PC-9 (cell line): ENCODE measurements at regions not wholly inside any gene's neighbourhood (a gene's known extent, or its start where the extent isn't known, plus 50 kb on each side); places are given as distances from the start of the nearest gene placed in this dataset.

Experiments
- BruUV-seq: library from RNA; stranded (reverse); fragments of 400-500 nt; replicated peaks from 2 replicates; lab custom pipeline; 2021; lab: Mats Ljungman, UMichigan
- CTCF ChIA-PET: fragments of 300-600 bp; sonication (Branson Sonifier 250); formaldehyde crosslinking; loops from one replicate; lab custom pipeline; 2022; ENCODE audit warnings: antibody characterized with exemption; lab: Charles Lee
- POLR2A ChIA-PET: fragments of 300-600 bp; sonication (Branson Sonifier 250); formaldehyde crosslinking; loops from one replicate; lab custom pipeline; 2022; ENCODE audit warnings: antibody characterized with exemption; ENCODE audit not compliant: unreplicated experiment; lab: Charles Lee
- DNase-seq, 2 experiments: peaks; one replicate each; pipeline versions ENCODE4 v3.0.0 to v3.0.0-alpha.2; 2015 to 2022; ENCODE audit warnings: mixed read lengths in 1 of 2
- H2AFZ ChIP-seq: fragments of 200-600 bp; sonication (generic); 2 replicates; pipeline ENCODE4 v1.8.1; 2017; ENCODE audit warnings: antibody characterized with exemption
- H3F3A ChIP-seq: fragments of 200-600 bp; sonication (generic); 2 replicates; pipeline ENCODE4 v1.8.1; 2017; ENCODE audit warnings: antibody characterized with exemption, mild to moderate bottlenecking, low read depth; ENCODE audit not compliant: insufficient read depth
- H3K27ac ChIP-seq: fragments of 200-600 bp; sonication (generic); 2 replicates; pipeline ENCODE4 v1.6.1; 2016; ENCODE audit warnings: mixed run types
- H3K27me3 ChIP-seq: fragments of 200-600 bp; sonication (generic); 2 replicates; pipeline ENCODE4 v1.6.1; 2016; ENCODE audit warnings: low read depth, mixed run types; ENCODE audit not compliant: insufficient read depth
- H3K36me3 ChIP-seq: fragments of 200-600 bp; sonication (generic); 2 replicates; pipeline ENCODE4 v1.6.1; 2016; ENCODE audit warnings: low read depth, mixed run types
- H3K4me1 ChIP-seq: fragments of 200-600 bp; sonication (generic); replicated peaks from 2 replicates; pipeline ENCODE4 v1.6.1; 2016; ENCODE audit warnings: mixed run types; ENCODE audit not compliant: insufficient read depth
- H3K4me2 ChIP-seq: fragments of 200-600 bp; sonication (generic); 2 replicates; pipeline ENCODE4 v1.6.1; 2017; ENCODE audit warnings: mixed run types
- H3K4me3 ChIP-seq: fragments of 200-600 bp; sonication (generic); 2 replicates; pipeline ENCODE4 v1.6.1; 2016; ENCODE audit warnings: mixed run types
- H3K79me2 ChIP-seq: fragments of 200-600 bp; sonication (generic); 2 replicates; pipeline ENCODE4 v1.6.1; 2017; ENCODE audit warnings: low read depth, mixed run types
- H3K9me2 ChIP-seq: fragments of 200-600 bp; sonication (generic); 2 replicates; pipeline ENCODE4 v1.8.1; 2017; ENCODE audit warnings: mild to moderate bottlenecking; ENCODE audit not compliant: insufficient read depth
- H3K9me3 ChIP-seq: fragments of 200-600 bp; sonication (generic); 2 replicates; pipeline ENCODE4 v1.8.1; 2016; ENCODE audit warnings: low read depth; ENCODE audit not compliant: insufficient read depth
- H4K20me1 ChIP-seq: fragments of 200-600 bp; sonication (generic); 2 replicates; pipeline ENCODE4 v1.8.1; 2017; ENCODE audit not compliant: insufficient read depth
- EZH2 ChIP-seq: fragments of 200-600 bp; sonication (generic); IDR thresholded peaks from 2 replicates; pipeline ENCODE4 v1.8.0; 2017; ENCODE audit warnings: antibody characterized with exemption, low read depth
- intact Hi-C: fragments of 100-400 bp; cut with micrococcal nuclease; formaldehyde crosslinking; loops from one replicate; pipeline ENCODE4 v1.10.0; 2022; ENCODE audit not compliant: unreplicated experiment
- TF ChIP-seq, protein P1 (sequence below): fragments of 200-600 bp; sonication (generic); conservative IDR thresholded peaks from 2 replicates; pipeline ENCODE4 v1.6.1; 2017; ENCODE audit warnings: mixed run types, antibody characterized with exemption, mild to moderate bottlenecking, moderate library complexity

DNA sequence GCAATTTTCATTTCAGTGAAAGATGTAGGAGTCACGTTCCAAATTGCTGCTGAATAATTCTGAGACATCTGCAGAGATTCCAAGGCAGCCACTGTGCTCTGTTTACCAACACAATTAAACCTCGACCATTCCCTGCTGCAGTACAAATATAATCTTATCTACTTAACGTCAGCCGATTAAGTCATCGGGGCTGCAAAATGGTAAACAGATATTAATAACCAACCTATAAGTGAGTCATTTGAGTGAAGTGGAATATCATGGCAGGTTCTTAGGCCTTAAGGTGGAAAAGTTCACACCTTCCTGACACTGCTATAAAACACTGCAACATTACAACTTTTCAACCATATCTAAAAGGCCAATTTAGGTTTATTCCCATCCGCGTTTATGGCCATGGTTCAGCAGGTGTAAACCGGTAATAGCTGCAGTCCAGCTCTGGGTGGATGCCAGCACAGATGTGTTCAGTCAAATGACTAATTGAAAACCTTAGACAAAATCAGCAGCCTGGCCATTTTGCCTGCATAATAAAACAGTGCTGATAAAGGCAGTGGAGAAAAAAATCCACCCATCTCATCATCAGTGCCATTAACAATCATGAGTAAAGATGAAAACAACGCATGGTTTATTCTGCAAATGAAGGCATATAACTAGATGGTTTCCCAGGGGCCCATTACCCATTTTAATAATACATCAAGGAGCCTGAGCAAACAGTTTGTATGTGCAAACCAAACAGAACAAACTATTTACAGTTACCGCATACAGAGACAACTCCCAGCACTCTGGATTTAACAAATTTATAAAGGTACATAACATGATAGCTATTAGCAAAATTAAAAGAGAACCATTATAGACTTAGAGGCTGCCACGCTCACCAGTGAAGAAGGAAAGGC is 202.9 kb upstream of the IRX3 start:
- Histone ChIP-seq H3K9me3 (no peaks in the 10 kb centered on the region), H3K4me2 (no peak overlapping the region; the same call in 1 of the 2 replicates), H2AFZ (no peak overlapping the region), H3K4me1 (peaks cover 10% of the 10 kb centered on the region), H3K27me3 (no peaks in the 10 kb centered on the region), H3K79me2 (no peaks in the 10 kb centered on the region), H3K9me2 (no peaks in the 10 kb centered on the region; the same call in 1 of the 2 replicates), H3K27ac (no peak overlapping the region), H3K4me3 (no peak overlapping the region), H4K20me1 (no peaks in the 10 kb centered on the region), H3K36me3 (no peaks in the 10 kb centered on the region), H3F3A (peaks cover 6% of the 10 kb centered on the region; the same call in 1 of the 2 replicates)
- DNase-seq: peak in 1 of 2 experiments; percentile 48
- intact Hi-C loops: no loop called here
- CTCF ChIA-PET: no interaction called here
- no TSS peak for BruUV-seq
- POLR2A ChIA-PET: interaction anchor here (0.6 kb wide), 1 partner anchor 338 kb away, joined by 6 read pairs; no protein-coding TSS in a partner anchor
- TF ChIP-seq, protein P1, sequence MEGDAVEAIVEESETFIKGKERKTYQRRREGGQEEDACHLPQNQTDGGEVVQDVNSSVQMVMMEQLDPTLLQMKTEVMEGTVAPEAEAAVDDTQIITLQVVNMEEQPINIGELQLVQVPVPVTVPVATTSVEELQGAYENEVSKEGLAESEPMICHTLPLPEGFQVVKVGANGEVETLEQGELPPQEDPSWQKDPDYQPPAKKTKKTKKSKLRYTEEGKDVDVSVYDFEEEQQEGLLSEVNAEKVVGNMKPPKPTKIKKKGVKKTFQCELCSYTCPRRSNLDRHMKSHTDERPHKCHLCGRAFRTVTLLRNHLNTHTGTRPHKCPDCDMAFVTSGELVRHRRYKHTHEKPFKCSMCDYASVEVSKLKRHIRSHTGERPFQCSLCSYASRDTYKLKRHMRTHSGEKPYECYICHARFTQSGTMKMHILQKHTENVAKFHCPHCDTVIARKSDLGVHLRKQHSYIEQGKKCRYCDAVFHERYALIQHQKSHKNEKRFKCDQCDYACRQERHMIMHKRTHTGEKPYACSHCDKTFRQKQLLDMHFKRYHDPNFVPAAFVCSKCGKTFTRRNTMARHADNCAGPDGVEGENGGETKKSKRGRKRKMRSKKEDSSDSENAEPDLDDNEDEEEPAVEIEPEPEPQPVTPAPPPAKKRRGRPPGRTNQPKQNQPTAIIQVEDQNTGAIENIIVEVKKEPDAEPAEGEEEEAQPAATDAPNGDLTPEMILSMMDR: no peak
- no peak for TF ChIP-seq EZH2

- no peaks in the 10 kb centered on the region for H3K27me3 ChIP-seq
- no peaks in the 10 kb centered on the region for H4K20me1 ChIP-seq
- no TSS peak for BruUV-seq
- no peak overlapping the region for H2AFZ ChIP-seq
- H3K9me2 ChIP-seq: no peaks in the 10 kb centered on the region; the same call in 1 of the 2 replicates
- no peak for TF ChIP-seq EZH2
- TF ChIP-seq, protein P1: no peak
- H3K4me3 ChIP-seq: no peak overlapping the region
- H3K4me2 ChIP-seq: no peak overlapping the region; the same call in 1 of the 2 replicates
- no peaks in the 10 kb centered on the region for H3K36me3 ChIP-seq
- POLR2A ChIA-PET: no interaction called here
- CTCF ChIA-PET: no interaction called here
- no peaks in the 10 kb centered on the region for H3K9me3 ChIP-seq
- no peaks in the 10 kb centered on the region for H3K79me2 ChIP-seq
- peaks cover 6% of the 10 kb centered on the region; the same call in 1 of the 2 replicates for H3F3A ChIP-seq
- DNase-seq: no peak
- H3K27ac ChIP-seq: no peak overlapping the region
- H3K4me1 ChIP-seq: peaks cover 12% of the 10 kb centered on the region
- intact Hi-C loops: no loop called here
These were observed 202.1 kb upstream of the IRX3 start for GRCh38 chr16:54488729-54489128.

DNA sequence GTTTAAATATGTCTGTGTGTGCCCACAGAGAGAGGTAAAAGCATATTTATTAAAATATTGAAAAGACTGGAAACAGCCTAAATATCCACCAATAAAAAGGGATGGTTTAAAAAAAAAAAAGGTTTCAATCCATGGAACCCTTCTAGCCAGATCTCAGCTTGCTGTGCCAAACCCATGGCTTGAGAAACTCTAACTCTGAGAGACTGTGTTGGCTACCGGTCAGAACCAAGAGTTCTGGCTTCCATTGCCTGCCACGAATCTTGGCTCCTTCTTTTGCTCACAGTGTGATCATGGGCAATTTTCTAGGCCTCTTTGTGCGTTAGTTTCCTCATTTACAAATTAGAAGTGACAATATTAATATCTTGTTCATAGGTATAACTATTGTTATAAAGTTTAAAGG is 201.3 kb upstream of the IRX3 start:
- Histone ChIP-seq H2AFZ (no peak overlapping the region), H3K36me3 (no peaks in the 10 kb centered on the region), H3K27ac (no peak overlapping the region), H3K4me1 (peaks cover 12% of the 10 kb centered on the region), H3F3A (peaks cover 6% of the 10 kb centered on the region; the same call in 1 of the 2 replicates), H3K4me2 (no peak overlapping the region), H3K9me3 (no peaks in the 10 kb centered on the region), H4K20me1 (no peaks in the 10 kb centered on the region), H3K79me2 (no peaks in the 10 kb centered on the region), H3K9me2 (no peaks in the 10 kb centered on the region; the same call in 1 of the 2 replicates), H3K27me3 (no peaks in the 10 kb centered on the region), H3K4me3 (no peak overlapping the region)
- intact Hi-C loops: no loop called here
- ChIA-PET CTCF (no interaction called here), POLR2A (no interaction called here)
- DNase-seq: no peak
- no TSS peak for BruUV-seq
- TF ChIP-seq EZH2: no peak
- TF ChIP-seq, protein P1: no peak
